ENCODE measurements at regions not wholly inside any gene's neighbourhood (a gene's known extent, or its start where the extent isn't known, plus 50 kb on each side); places are given as distances from the start of the nearest gene placed in this dataset.
"Not testable (repeated sequence)": the region's sequence is repeated elsewhere in the genome, so short reads cannot be mapped to it uniquely, and the experiment has no call there.

GRCh38 chr6:78631976-78632375, 235.4 kb upstream of the IRAK1BP1 start:
- Histone ChIP-seq H3K4me3 (ENCODE audit: low read depth, low read length, poor library complexity, severe bottlenecking) (no peak overlapping the region), H3K9me3 (ENCODE audit: low read length) (no peaks in the 10 kb centered on the region), H3K4me1 (ENCODE audit: insufficient read depth, low read length, severe bottlenecking) (no peaks in the 10 kb centered on the region), H3K79me2 (ENCODE audit: insufficient read depth, low read length) (no peaks in the 10 kb centered on the region), H4K20me1 (ENCODE audit: insufficient read depth, low read length) (no peaks in the 10 kb centered on the region), H3K4me2 (ENCODE audit: low read length) (no peak overlapping the region), H3K9me2 (ENCODE audit: low read depth, low read length) (no peaks in the 10 kb centered on the region), H3K36me3 (ENCODE audit: insufficient read depth, low read length) (no peaks in the 10 kb centered on the region), H3K27ac (ENCODE audit: low read depth, low read length, poor library complexity, severe bottlenecking) (no peak overlapping the region), H3K27me3 (ENCODE audit: insufficient read depth, low read length) (no peaks in the 10 kb centered on the region), H2AFZ (ENCODE audit: low read length) (no peak overlapping the region), H3K9ac (ENCODE audit: low read length) (no peak overlapping the region), H3F3A (ENCODE audit: insufficient read depth, low read length) (no peaks in the 10 kb centered on the region)
- TF ChIP-seq CTCF (IDR thresholded peaks at IDR 0.05; ENCODE audit: low read length) (no peak), EZH2 (IDR thresholded peaks at IDR 0.05; ENCODE audit: borderline replicate concordance, low read length) (no peak)

- no peaks in the 10 kb centered on the region for H3F3A ChIP-seq (ENCODE audit: insufficient read depth, low read length)
- no peaks in the 10 kb centered on the region for H4K20me1 ChIP-seq (ENCODE audit: insufficient read depth, low read length)
- no peak overlapping the region for H3K4me3 ChIP-seq (ENCODE audit: low read depth, low read length, poor library complexity, severe bottlenecking)
- no peak overlapping the region for H3K27ac ChIP-seq (ENCODE audit: low read depth, low read length, poor library complexity, severe bottlenecking)
- H3K4me1 ChIP-seq (ENCODE audit: insufficient read depth, low read length, severe bottlenecking): no peaks in the 10 kb centered on the region
- no peak overlapping the region for H2AFZ ChIP-seq (ENCODE audit: low read length)
- TF ChIP-seq CTCF (IDR thresholded peaks at IDR 0.05; ENCODE audit: low read length) (no peak), EZH2 (IDR thresholded peaks at IDR 0.05; ENCODE audit: borderline replicate concordance, low read length) (no peak)
- no peaks in the 10 kb centered on the region for H3K79me2 ChIP-seq (ENCODE audit: insufficient read depth, low read length)
- no peaks in the 10 kb centered on the region for H3K9me3 ChIP-seq (ENCODE audit: low read length)
- H3K9me2 ChIP-seq (ENCODE audit: low read depth, low read length): no peaks in the 10 kb centered on the region
- H3K27me3 ChIP-seq (ENCODE audit: insufficient read depth, low read length): no peaks in the 10 kb centered on the region
- no peak overlapping the region for H3K9ac ChIP-seq (ENCODE audit: low read length)
- no peaks in the 10 kb centered on the region for H3K36me3 ChIP-seq (ENCODE audit: insufficient read depth, low read length)
- no peak overlapping the region for H3K4me2 ChIP-seq (ENCODE audit: low read length)
These were observed 227.9 kb upstream of the IRAK1BP1 start for GRCh38 chr6:78639111-78640110.

DNA sequence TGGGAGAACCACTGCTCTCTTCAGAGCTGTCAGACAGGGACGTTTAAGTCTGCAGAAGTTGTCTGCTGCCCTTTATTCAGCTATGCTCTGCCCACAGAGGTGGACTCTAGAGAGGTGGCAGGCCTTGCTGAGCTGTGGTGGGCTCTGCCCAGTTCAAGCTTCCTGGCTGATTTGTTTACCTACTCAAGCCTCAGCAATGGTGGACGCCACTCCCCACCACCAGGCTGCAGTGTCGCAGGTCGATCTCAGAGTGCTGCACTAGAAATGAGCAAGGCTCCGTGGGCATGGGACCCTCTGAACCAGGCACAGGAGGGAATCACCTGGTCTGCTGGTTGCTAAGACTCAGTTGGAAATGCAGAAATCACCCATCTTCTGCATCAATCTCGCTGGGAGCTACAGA, 223.4 kb upstream of the IRAK1BP1 start:
- not testable (repeated sequence) for H2AFZ ChIP-seq (ENCODE audit: low read length); H3F3A ChIP-seq (ENCODE audit: insufficient read depth, low read length); H3K9me3 ChIP-seq (ENCODE audit: low read length); H3K4me3 ChIP-seq (ENCODE audit: low read depth, low read length, poor library complexity, severe bottlenecking); H3K4me1 ChIP-seq (ENCODE audit: insufficient read depth, low read length, severe bottlenecking); H4K20me1 ChIP-seq (ENCODE audit: insufficient read depth, low read length); H3K36me3 ChIP-seq (ENCODE audit: insufficient read depth, low read length); H3K27ac ChIP-seq (ENCODE audit: low read depth, low read length, poor library complexity, severe bottlenecking); H3K27me3 ChIP-seq (ENCODE audit: insufficient read depth, low read length); H3K9ac ChIP-seq (ENCODE audit: low read length); H3K4me2 ChIP-seq (ENCODE audit: low read length); H3K79me2 ChIP-seq (ENCODE audit: insufficient read depth, low read length); H3K9me2 ChIP-seq (ENCODE audit: low read depth, low read length)

- H3K4me3 ChIP-seq (ENCODE audit: low read depth, low read length, poor library complexity, severe bottlenecking); H3K9me3 ChIP-seq (ENCODE audit: low read length); H4K20me1 ChIP-seq (ENCODE audit: insufficient read depth, low read length); H3K79me2 ChIP-seq (ENCODE audit: insufficient read depth, low read length); H3K4me1 ChIP-seq (ENCODE audit: insufficient read depth, low read length, severe bottlenecking); H3K9ac ChIP-seq (ENCODE audit: low read length); H3K27ac ChIP-seq (ENCODE audit: low read depth, low read length, poor library complexity, severe bottlenecking); H3K4me2 ChIP-seq (ENCODE audit: low read length); H2AFZ ChIP-seq (ENCODE audit: low read length); H3F3A ChIP-seq (ENCODE audit: insufficient read depth, low read length); H3K9me2 ChIP-seq (ENCODE audit: low read depth, low read length); H3K36me3 ChIP-seq (ENCODE audit: insufficient read depth, low read length); H3K27me3 ChIP-seq (ENCODE audit: insufficient read depth, low read length): not testable (repeated sequence)
These were observed 220.6 kb upstream of the IRAK1BP1 start for GRCh38 chr6:78646542-78647415.

DNA sequence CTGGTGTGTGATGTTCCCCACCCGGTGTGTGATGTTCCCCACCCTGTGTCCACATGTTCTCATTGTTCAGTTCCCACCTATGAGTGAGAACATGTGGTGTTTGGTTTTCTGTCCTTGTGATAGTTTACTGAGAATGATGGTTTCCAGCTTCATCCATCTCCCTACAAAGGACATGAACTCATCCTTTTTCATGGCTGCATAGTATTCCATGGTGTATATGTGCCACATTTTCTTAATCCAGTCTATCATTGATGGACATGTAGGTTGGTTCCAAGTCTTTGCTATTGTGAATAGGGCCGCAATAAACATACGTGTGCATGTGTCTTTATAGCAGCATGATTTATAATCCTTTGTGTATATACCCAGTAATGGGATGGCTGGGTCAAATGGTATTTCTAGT, 201.5 kb upstream of the IRAK1BP1 start:
- H3K79me2 ChIP-seq (ENCODE audit: insufficient read depth, low read length); H3K4me2 ChIP-seq (ENCODE audit: low read length); H3F3A ChIP-seq (ENCODE audit: insufficient read depth, low read length); H4K20me1 ChIP-seq (ENCODE audit: insufficient read depth, low read length); H3K9me2 ChIP-seq (ENCODE audit: low read depth, low read length); H3K4me1 ChIP-seq (ENCODE audit: insufficient read depth, low read length, severe bottlenecking); H3K9me3 ChIP-seq (ENCODE audit: low read length); H2AFZ ChIP-seq (ENCODE audit: low read length); H3K36me3 ChIP-seq (ENCODE audit: insufficient read depth, low read length); H3K27ac ChIP-seq (ENCODE audit: low read depth, low read length, poor library complexity, severe bottlenecking); H3K27me3 ChIP-seq (ENCODE audit: insufficient read depth, low read length); H3K4me3 ChIP-seq (ENCODE audit: low read depth, low read length, poor library complexity, severe bottlenecking); H3K9ac ChIP-seq (ENCODE audit: low read length): not testable (repeated sequence)

Data from OCI-LY1 (cell line).